ENCODE measurements at regions not wholly inside any gene's neighbourhood (a gene's known extent, or its start where the extent isn't known, plus 50 kb on each side); places are given as distances from the start of the nearest gene placed in this dataset.

GRCh38 chr12:93290391-93290790 is 87.3 kb upstream of the NUDT4 start:
- no peak for DNase-seq (ENCODE audit: extremely low read depth in 1 of 11, low read depth in 9 of 11, low spot score in 4 of 11)

DNA sequence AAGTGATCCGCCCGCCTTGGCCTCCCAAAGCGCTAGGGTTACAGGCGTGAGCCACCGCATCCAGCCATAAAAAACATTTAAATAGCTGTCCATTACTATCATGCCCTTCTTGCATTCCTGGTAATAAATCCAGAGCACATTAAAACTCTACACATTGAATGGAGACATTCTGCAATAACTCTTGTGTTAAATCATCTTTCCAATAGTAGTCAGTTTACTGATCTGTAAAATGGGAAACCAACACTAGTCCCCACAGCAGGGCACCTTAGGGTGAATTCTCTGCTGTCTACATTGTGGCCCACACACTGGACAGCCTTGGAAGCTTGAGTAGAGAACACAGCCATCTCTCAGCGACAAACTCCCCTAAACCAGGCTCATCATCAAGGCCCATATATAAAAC is 85.5 kb upstream of the NUDT4 start:
- DNase-seq (ENCODE audit: extremely low read depth in 1 of 11, low read depth in 9 of 11, low spot score in 4 of 11) = no peak

DNA sequence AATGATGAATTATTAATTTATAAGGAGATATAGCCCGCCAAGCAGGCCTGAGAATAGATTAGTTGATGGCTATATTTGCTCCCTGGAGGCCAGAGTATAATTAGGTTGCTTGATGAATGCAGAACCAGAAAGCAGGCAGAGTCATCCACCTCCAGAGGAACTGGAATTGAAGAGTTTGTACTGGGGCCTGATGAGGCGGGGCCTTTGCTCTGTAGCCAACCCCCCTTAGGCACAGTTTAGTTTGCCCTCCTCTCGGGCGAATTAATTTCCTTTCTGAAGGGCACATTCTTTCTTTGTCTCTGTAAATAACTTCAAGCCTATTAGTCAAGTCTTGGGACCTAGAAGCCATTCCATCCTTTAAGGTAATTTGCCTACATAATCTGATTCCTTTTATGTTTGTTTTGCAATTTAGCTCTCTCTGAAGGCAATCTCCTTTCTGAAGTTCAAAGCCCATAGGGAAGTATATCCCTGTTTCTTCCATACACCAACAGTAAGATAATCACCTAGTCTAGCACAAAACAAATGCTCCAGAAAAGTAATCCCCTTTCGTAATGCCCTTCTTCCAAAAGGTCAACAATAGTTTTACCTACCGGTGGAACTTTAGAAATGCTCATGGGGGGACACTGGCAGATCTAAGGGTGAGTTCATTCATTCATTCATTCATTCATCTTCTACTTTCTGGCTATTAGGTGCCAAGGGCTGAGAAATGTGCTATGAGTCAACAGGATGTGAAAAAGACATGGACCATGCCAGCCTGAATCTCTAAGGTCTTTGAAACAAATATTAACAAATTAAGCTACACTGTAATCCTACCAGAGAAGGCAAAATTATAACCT is 84.8 kb upstream of the NUDT4 start:
- no peak for DNase-seq (ENCODE audit: extremely low read depth in 1 of 11, low read depth in 9 of 11, low spot score in 4 of 11)

- DNase-seq (ENCODE audit: extremely low read depth in 1 of 11, low read depth in 9 of 11, low spot score in 4 of 11) = no peak
Observed at GRCh38 chr12:93297032-93297431, 80.7 kb upstream of the NUDT4 start.

DNA sequence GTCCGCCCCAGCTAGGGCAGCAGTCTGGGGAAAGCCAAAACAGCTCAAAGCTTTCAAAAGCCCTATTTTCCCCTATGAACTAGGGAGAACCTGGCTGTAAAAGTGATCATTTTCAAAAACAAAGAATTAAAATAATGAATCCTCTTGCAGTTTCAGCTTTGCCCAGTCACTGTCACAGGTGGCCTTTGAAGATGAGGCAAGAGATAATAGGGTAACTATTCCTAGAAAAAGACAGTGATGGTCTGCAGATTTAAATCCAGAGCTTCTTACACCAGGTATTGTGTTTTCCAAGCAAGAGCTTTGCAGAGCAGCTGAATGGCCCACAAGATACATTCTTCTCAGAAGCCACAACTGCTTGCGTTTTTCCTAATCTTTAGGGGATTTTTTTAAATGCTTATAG is 80.2 kb upstream of the NUDT4 start:
- no peak for DNase-seq (ENCODE audit: extremely low read depth in 1 of 11, low read depth in 9 of 11, low spot score in 4 of 11)

- no peak for DNase-seq (ENCODE audit: extremely low read depth in 1 of 11, low read depth in 9 of 11, low spot score in 4 of 11)
Observed at GRCh38 chr12:93299262-93299846, 78.4 kb upstream of the NUDT4 start.

DNA sequence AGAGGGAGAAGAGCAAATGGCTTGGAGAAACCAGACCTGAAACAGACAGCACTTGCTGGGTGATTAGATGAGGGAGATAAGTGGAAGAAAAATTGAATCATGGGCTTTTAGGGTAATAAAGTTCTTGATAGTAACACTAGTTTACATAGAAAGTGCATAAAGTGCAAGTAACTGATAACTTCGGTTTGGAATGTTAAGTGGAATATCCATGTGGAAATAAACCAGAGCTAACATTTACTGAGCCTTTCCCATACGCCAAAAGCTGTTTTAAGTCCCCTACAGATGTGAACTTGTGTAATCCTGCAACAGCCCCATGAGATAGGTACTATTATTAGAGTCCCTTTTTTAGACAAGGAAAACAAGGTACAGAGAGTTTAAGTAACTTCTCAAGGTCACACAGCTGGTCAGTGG is 77.1 kb upstream of the NUDT4 start:
- DNase-seq (ENCODE audit: extremely low read depth in 1 of 11, low read depth in 9 of 11, low spot score in 4 of 11) = no peak

- no peak for DNase-seq (ENCODE audit: extremely low read depth in 1 of 11, low read depth in 9 of 11, low spot score in 4 of 11)
Observed at GRCh38 chr12:93302331-93303229, 75.1 kb upstream of the NUDT4 start.

GRCh38 chr12:93306636-93307035 is 71.1 kb upstream of the NUDT4 start:
- DNase-seq (ENCODE audit: extremely low read depth in 1 of 11, low read depth in 9 of 11, low spot score in 4 of 11) = no peak

DNA sequence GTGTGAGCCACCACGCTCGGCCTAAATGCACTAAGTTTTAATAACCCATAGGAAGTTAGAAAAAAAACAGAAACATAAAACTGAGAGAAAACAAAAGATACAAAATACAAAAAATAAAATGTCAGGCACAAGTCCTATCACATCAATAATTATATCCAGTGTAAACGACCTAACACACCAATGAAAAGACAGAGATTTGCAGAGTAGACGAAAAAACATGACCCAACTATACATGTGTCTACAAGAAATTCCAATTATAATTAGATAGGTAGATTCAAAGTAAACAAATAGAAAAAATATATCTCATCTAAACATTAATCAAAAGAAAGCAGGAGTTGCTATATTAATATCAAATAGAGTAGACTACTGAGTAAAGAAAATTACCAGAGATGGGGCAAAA is 69.4 kb upstream of the NUDT4 start:
- DNase-seq (ENCODE audit: extremely low read depth in 1 of 11, low read depth in 9 of 11, low spot score in 4 of 11) = no peak

- no peak for DNase-seq (ENCODE audit: extremely low read depth in 1 of 11, low read depth in 9 of 11, low spot score in 4 of 11)
Observed at GRCh38 chr12:93311827-93312226, 65.9 kb upstream of the NUDT4 start.

GRCh38 chr12:93314177-93314497 is 63.6 kb upstream of the NUDT4 start:
- no peak for DNase-seq (ENCODE audit: extremely low read depth in 1 of 11, low read depth in 9 of 11, low spot score in 4 of 11)

DNA sequence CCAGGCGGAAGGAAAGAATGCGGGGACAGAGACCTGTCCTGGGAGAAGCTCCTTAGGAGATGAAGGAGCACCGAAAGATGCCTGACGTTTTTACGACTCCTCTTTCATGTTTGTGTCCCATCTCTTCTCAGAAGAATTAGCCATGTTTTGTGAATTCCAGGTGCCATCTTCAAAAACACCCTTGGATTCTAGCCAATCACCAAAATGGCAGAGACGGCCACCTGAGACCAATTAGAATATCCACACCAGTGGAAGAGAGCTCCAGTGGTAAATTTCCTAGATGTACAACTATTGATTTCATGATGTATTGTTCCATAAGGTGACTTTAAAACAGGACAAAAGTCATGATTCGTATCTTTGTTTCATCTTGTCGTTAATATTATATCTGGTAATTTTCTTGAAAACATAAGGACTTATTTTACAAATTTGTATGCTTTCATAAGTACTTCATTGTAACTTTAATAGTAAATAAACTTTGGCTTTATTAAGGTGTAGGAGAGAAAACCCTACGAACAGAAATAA is 62.3 kb upstream of the NUDT4 start:
- DNase-seq (ENCODE audit: extremely low read depth in 1 of 11, low read depth in 9 of 11, low spot score in 4 of 11) = no peak

DNA sequence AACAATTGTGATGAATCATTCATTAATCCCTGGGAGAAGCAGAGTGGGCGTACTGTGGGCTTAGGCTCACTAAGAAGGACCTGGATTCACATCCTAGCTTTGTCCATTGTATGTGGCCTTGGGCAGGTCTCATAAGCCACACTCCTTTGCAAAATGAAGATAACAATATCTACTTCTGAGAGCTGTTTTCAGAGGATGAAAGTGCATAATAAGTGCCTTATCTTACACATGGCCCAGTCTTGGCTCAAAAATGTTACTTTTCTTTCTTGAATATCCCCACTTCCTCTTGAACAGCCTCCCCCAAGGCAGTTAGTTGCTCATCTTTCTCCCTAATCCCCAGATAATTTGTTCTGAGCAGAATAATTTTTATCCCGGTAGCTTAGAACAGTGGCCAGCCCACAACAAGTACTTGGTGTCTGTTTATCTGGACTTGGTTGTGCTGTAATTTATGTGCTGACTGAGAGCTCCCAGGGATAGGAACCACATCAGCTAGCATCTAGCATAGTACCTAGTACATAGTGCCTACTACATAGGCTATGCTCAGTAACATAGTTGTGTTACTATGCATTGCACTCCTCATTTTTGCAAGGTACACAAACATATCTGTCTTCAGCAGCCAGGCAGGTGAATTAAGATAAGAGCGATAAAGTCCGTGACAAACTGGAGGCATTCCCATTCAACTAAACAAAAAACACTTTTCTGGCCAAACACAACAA is 61.7 kb upstream of the NUDT4 start:
- DNase-seq (ENCODE audit: extremely low read depth in 1 of 11, low read depth in 9 of 11, low spot score in 4 of 11) = no peak

DNA sequence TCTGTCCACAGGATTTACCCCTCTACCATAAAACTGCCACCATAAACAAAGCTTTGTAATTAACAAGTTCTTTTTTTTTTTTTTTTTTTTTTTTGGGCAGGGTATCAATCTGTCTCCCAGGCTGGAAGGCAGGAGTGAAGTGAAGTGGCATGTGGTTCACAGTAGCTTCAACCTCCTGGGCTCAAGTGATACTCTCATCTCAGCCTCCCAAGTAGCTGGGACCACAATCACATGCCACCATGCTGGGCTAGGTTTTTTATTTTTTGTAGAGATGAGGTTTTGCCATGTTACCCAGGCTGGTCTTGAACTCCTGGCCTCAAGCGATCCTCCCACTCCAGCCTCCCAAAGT is 61.1 kb upstream of the NUDT4 start:
- no peak for DNase-seq (ENCODE audit: extremely low read depth in 1 of 11, low read depth in 9 of 11, low spot score in 4 of 11)

DNA sequence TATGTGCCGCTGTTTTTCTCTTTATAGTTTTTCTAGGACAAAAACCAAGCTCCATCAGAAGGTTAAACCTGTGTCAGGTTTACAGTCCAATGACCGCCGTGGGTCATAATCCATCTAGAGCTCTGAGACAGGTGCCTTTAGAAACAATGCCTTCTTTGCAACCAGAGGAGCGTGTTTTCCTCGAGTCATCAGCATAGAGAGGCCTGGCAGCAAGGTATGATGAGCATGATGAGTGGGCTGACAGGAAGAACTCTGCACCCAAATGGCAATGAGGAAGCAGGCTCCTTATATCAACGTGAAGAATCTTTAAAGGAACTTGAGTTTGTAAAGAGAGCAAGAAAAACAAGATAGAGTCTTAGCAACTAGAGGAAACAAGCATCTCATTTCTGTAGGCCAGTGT is 60.5 kb upstream of the NUDT4 start:
- no peak for DNase-seq (ENCODE audit: extremely low read depth in 1 of 11, low read depth in 9 of 11, low spot score in 4 of 11)

DNA sequence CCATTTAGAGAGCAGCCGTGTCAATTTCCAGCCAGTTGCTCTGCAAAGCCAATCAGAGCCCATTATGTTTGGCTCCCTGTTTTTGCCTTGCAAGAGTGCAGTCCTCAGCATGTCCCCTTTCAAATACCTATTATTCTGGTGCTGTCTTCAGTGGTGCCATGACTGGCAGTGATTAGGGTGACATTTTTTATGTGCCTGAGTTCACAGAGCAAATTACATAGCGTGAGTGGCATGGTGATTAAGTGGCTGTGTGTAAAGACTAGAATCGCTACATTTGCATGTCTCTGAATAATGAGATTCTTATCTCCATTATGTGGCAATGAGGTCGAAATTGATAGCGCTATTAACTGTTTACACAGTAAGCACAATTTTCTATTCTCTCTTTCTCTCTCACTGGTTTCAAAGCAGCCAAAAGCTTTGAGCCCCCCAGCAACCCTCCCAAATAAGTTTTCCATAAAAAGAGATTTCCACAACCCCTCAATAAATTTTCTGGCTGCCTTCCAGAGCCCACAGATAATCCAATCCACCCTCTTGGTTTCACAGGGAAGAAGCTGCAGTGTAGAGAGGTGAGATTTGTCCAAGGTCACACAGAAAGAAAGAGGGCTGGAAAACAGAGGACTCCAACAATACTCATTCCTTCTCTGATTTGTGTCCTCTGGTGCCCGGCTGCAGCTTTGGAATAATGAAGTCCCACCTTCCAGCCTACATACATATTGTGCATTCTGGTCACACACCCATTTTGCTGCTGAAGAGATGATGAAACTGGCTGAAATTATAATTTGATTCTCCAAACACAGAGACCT is 58.8 kb upstream of the NUDT4 start:
- DNase-seq (ENCODE audit: extremely low read depth in 1 of 11, low read depth in 9 of 11, low spot score in 4 of 11) = no peak

DNA sequence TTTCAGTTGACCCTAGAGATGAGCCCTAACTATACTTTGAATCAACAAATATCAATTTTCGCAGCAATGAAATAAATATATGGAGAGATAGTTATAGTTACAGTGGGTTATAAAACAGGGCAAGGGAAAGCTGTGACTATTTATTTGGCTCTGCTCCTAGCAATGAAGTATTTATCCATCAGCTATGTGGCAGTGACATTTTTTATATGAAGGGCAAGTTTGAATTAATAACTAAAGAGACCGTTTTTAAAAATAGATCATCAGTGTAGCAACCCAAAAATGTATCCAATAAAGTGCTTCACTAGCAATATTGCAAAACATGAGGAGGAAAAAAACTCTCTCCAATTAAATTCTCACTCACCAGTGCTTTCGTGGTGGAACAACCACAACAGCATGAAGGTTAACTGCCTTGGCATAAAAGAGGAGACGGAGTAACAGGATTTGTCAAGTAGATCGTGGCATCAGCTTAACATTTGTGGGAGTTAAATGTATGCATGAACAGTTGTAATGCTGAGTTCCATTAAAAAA is 58.1 kb upstream of the NUDT4 start:
- DNase-seq (ENCODE audit: extremely low read depth in 1 of 11, low read depth in 9 of 11, low spot score in 4 of 11) = no peak

Data from renal cortex interstitium (tissue), 11 donors.